SKM-1 treated with dmso at 0.1 percent for 144 hours (cell line): ENCODE measurements at regions not wholly inside any gene's neighbourhood (a gene's known extent, or its start where the extent isn't known, plus 50 kb on each side); places are given as distances from the start of the nearest gene placed in this dataset.

Experiments used
- DNase-seq: peaks from one replicate; lab custom pipeline; 2025; ENCODE audit not compliant: unreplicated experiment; lab: John Stamatoyannopoulos, UW

DNA sequence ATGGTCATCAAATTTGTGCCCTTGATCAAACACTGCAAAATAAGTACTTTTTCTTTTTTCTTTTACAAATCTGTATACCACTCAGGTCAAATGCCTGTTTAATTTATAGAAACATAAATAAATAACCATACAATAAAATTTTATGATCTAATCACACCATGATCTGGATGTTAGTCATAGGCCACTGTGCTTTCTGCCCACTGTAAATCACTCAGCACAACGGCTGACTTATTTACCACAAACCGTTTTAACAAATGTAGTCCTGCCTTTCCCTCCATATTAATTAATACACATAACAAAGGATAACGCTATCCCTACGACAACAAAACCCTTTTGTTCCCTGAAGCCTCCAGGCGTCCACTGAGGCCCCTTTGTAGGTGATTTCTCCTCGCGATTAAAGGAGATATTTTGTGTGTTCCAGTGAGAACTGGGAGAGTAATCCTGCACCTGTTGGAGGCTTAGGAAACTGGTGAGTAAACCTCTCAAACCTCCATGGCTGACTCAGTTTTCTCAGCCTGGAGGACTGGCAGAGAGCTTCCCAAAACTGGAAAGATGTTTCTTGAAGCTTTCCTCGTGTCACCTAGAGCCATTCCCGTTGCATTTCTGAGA lies 477.1 kb upstream of the SGCG start:
- DNase-seq, result no peak

DNA sequence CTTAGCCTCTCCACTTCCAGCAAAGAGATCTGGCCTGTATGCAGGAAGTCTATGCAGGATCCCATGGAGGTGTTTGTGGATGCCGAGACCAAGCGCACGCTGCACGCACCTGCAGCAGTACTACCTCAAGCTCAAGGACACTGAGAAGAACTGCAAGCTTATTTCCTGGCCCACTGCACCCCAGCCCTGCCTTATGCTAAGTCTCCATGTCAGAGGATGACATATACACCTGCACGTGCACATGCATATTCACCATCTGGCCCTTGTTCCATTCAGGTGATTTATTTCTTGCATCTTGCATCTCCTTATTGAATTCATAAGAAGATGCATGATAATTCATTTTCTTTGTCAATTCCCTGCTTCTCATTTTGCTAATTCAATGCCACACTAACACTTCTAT lies 472.8 kb upstream of the SGCG start:
- no peak for DNase-seq

GRCh38 chr13:22717036-22717435 lies 463.7 kb upstream of the SGCG start:
- DNase-seq, result no peak

DNA sequence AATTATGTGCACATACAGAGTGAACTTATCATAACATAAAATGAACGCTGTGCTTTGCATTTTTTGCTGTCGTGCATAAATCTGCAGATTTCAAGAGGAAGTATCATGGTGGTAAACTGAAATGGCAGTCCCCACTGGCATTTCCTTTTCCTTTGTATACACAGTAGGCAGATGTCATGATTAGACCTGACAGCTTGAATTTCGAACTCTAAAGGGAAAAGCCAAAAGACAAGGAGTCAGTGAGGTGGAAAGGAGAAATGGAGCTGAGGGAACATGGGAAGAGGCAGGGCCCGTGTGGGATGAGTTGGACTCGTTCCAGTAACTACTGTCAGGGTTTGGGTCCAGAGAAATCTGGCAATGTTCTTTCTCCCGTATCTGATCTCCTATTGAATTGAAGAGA lies 454.1 kb upstream of the SGCG start:
- DNase-seq, result no peak

DNA sequence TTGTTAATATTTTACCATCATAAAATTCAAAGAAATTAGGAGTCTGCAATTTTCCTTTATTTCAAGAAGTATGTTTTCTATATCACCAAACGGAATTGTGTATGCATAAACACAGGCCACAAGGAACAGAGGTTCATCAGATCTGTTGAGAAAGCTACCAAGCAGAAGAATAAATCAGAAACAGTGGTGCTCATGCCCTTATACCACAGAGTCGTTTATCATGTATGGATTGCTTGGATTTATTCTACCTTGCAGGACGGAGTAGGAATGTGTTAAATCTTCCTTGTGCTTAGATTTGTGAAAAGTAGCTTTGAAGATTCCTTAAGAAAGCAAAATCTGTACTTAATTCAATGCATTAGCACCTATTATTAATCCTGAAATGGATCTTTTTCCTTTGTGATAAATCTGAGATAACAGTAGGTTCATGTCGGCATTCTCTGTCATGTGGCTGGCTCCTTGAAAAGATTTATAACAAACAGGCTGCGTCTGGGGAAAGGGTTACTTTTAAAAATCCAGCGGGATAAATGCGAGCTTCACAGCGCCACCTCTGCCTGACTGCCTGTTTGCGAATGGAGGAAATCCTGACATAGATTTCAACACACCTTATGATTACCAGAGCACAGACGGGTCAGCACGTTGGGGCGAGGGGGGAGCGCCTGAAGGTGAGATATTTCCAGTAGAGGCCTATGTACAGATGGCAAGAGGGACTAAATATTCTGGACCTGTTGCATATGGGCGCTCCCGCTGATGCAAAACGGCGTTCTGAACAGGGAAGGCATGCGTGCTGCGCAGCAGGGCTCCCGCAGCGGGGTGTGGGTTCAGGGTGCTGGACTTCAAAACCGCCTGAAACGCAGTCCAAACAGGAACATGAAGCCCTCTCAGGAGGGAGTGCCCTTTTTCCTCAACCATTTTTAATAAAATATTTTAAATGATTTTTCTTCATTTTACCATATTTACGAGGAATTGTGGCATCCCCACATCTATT lies 445.5 kb upstream of the SGCG start:
- DNase-seq, result no peak

GRCh38 chr13:22736084-22736767 lies 444.6 kb upstream of the SGCG start:
- no peak for DNase-seq

- no peak for DNase-seq
Measured at GRCh38 chr13:22736768-22737092, 444.0 kb upstream of the SGCG start.

DNA sequence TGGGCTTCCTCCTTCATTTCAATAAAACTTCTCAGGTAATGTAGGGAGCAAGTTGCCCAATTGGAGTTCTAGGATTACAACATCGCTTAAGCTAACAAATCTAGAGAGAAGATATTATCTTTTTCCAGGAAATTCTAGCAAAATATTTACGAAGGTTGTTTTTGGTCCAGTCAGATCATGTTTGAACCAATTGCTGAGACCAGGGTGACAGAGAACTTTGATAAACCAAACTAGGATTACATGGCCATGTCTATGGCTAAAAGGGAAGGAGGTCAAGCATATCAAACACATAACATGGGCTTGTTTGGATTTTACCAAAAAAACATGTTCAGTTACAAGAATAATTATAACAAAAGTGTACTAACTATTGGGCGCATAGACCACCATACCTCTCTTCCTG lies 442.4 kb upstream of the SGCG start:
- no peak for DNase-seq

GRCh38 chr13:22740264-22740663 lies 440.5 kb upstream of the SGCG start:
- no peak for DNase-seq

DNA sequence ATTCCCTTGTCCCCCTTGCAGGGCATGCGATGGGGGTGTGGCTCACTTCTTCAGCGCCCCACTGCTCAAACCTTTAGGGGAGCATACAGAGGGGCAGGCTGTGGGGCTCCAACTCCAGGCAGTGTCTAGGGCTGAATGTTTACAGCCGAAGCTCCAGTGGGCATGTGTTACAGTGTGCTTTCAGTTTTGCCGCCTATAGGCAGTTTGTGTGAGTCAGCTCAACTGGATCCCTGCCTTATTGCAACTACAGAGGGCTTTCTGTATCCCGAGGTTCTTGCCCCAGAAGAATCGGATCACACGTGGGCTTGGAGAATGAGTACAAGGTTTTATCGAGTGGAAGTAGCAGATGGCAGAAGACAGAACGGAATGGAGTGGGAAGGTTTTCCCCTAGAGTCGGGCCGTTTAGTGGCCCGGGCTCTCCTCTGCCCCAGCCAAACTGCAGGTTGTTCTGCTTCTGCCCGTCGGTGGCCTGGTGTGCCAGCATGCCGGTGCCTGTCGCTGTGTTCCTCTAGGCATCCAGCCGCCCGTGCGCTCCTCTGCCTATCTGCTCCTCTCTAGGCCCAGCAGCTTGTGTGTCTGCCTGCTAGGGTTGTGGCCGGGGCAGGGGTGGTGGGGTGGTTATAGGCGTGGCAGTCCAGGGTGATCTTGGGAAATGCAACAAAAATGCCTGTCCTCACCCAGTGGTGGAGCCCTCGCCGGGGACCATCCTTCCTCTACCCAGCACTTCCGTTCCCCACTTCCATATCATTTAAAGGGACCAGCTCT lies 435.9 kb upstream of the SGCG start:
- no peak for DNase-seq

DNA sequence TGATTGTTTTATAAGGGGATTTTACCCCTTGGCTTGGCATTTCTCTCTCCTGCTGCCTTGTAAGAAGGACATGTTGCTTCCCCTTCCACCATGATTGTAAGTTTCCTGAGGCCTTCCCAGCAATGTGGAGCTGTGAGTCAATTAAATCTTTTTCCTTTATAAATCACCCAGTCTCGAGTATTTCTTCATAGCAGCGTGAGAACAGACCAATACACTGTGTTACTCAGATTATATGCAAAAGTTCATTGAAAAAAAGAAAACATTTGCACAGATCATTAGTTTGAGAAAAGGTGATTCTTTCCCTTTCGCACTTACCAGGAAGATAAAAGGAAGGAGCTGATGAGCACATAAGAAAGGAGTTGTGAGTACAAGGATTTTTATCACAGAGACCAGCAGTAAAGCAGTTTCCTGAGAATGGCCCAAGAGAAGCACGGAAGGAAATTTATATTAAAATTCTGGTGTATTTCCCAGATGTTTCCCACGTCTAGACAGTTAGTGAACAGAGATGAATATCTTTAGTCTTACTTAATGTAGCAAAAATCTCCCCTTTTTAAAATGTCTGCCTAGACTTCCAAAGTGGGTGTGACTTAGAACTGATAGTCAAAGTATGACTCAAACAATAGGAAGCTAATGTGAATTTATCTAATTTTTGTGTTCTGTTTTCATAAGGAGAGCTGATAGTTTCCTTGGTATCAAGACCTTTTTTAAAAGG lies 431.8 kb upstream of the SGCG start:
- DNase-seq, result no peak

DNA sequence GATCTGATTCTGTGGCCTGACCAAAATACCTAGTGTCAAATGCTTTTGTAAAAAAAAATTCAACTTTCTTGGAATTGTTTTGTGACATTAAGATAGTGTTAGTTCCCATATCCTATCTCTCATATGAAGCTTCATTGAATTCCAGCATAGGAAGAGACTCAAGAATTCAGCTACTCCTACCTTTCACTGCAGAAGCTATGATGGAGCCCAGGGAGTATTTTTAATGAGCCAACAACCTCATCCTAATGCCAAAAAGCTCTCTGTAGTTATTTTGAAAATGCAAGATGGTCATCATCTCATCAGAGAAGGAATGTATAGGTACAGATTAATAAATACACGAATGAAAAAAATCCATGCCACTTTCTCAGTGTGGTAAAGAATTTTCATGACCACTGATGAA lies 431.2 kb upstream of the SGCG start:
- DNase-seq, result no peak

DNA sequence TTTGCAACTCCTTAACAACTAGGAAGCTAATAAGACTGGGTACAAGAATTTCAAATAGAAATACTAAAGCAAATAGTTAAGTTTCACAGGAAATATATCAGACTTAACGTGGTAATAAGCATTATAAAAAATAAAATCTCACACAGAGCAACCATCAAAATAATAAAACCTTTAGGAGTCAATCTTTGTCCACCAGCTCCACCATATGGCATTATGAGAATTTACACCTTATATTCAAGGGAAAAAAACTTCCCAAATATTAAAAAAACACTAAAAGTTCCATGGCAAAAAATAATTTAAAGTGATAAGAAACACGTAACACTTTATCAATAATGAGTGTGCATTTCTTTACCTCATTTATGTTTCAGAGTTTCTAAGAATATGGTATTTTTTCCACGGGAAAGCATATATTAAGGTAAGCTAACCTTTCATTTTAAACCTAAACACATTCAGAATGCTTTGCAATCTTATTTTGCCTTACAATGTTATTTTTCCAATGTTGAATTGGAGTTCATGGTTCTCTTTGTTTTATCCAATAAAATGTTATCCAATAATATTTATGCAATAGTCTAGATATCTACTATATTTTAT lies 423.2 kb upstream of the SGCG start:
- no peak for DNase-seq

DNA sequence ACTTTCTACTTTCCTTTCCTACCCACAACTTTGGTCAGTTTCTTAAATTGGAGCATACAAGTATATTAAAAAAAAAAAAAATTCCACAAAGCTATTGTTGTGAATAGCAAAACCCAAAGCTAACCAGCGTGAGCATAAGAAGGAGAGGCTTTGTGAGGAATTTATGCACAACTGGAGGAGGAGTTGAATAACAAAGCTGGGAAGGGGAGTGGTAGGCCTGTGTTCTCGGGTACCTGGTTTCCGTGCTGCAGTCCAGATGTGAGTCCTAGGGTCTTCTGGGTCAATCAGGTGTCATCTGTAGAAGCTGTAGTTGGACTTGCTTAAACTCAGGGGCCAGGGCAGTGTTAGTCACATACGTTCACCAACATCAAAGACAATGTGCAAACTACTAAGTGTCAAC lies 422.5 kb upstream of the SGCG start:
- no peak for DNase-seq

DNA sequence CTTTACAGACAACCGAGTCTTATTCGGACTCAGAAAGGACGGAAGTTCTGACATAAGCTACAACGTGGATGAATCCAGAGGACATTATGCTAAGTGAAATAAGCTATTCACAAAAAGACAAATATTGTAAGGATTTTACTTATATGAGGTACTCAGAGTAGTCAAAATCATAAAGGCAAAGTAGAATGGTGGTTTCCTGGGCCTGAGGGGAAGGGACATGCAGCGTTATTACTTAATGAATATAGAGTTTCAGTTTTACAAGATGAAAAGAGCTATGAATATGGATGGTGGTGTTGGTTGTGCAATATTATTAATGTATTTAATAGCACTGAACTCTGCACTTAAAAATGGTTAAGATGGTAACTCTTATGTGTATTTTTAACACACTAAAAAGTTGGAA lies 419.1 kb upstream of the SGCG start:
- DNase-seq, result no peak

DNA sequence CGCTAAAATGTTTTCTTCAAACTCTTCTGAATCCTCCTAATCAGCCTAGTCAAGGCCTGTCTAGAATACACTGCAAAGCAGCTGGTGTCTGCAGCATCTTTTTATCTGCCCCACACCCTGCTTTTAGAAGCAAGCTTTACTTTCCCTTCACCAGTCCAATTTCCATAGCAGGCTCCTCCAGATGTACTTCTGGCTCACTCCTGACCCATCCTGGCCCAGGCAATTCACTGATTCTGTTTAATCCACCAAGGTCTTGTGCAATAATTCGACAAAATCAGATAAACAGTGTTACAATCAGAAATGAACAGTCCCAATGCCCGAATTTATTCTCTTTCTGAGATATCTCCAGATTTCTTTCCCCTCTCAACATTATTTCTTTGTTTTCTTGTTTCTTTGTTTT lies 415.2 kb upstream of the SGCG start:
- DNase-seq, result no peak

- no peak for DNase-seq
Measured at GRCh38 chr13:22770891-22771290, 409.9 kb upstream of the SGCG start.

DNA sequence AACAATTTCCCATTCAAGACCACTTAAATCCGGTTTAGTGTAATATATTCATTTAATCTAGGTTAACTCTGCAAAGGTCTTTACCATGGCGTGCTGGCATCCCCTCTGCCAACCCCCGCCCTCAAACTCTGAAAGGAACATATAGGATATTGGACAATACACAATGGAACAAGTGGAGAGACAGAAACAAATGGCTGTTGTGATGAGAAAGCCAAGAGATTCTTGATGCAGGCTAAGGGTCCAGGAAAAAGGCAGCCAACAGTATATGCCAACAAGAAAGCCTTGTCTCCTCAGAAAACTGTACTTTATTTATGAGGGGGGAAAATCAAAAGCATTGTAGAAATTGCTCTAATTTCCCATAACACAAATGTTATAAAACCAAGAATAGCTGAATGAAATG lies 407.3 kb upstream of the SGCG start:
- no peak for DNase-seq

- DNase-seq, result no peak
Measured at GRCh38 chr13:22776394-22777186, 404.2 kb upstream of the SGCG start.

GRCh38 chr13:22777207-22777606 lies 403.6 kb upstream of the SGCG start:
- DNase-seq, result no peak
